ENCODE measurements at regions not wholly inside any gene's neighbourhood (a gene's known extent, or its start where the extent isn't known, plus 50 kb on each side); places are given as distances from the start of the nearest gene placed in this dataset.

- H3K4me3 ChIP-seq (ENCODE audit: extremely low read depth in 1 of 4, insufficient read depth in 2 of 4, low read depth in 3 of 4, low read length in 4 of 4), result no peak overlapping the region
- no peak overlapping the region for H2BK12ac ChIP-seq (ENCODE audit: low read depth, low read length)
- no peak overlapping the region for H3K56ac ChIP-seq (replicated peaks; ENCODE audit: insufficient read length, low read depth, low read length)
- H3K23me2 ChIP-seq (ENCODE audit: low read depth, low read length), result no peaks in the 10 kb centered on the region
- H4K20me1 ChIP-seq (replicated peaks in 1 of 2; ENCODE audit: control insufficient read depth in 1 of 2, insufficient read depth in 2 of 2, low read length in 2 of 2), result no peaks in the 10 kb centered on the region
- no peak for TF ChIP-seq BRCA1 (IDR thresholded peaks at IDR 0.05; ENCODE audit: low read depth, low read length)
- no peak for TF ChIP-seq KDM4A (IDR thresholded peaks at IDR 0.05; ENCODE audit: low read depth, low read length, severe bottlenecking)
- no peak overlapping the region for H3K9ac ChIP-seq (replicated peaks in 1 of 4; ENCODE audit: extremely low read depth in 1 of 4, low read depth in 3 of 4, low read length in 3 of 4)
- no peak overlapping the region for H4K91ac ChIP-seq (replicated peaks; ENCODE audit: insufficient read length, low read length)
- H3K27ac ChIP-seq (ENCODE audit: low read depth, low read length), result no peak overlapping the region
- no peaks in the 10 kb centered on the region for H3K27me3 ChIP-seq (replicated peaks in 1 of 4; ENCODE audit: control insufficient read depth in 3 of 4, extremely low read depth in 1 of 4, insufficient read depth in 3 of 4, low read length in 3 of 4)
- H2BK120ac ChIP-seq (replicated peaks; ENCODE audit: low read depth, low read length), result no peak overlapping the region
- H2BK5ac ChIP-seq (ENCODE audit: low read depth, low read length), result no peak overlapping the region
- H3K9me3 ChIP-seq (ENCODE audit: insufficient read depth in 2 of 2, low read depth in 1 of 2, low read length in 1 of 2), result no peaks in the 10 kb centered on the region
- WGBS, 2 experiments (ENCODE audit: extremely low coverage in 1 of 2, insufficient coverage in 1 of 2, insufficient read length in 1 of 2, insufficient replicate concordance in 2 of 2, low coverage in 1 of 2, low lambda C conversion rate in 2 of 2, missing lambda C conversion rate in 1 of 2), result 94% methylated on average over 1 of the region's 1 CpG; no CpG with 5 or more reads in 1 of the 2 experiments
- H4K5ac ChIP-seq (ENCODE audit: insufficient read length, low read depth, low read length), result no peak overlapping the region
- DNase-seq (ENCODE audit: low read depth in 1 of 2, low spot score in 2 of 2), result no peak
- H3K14ac ChIP-seq (ENCODE audit: insufficient read length), result no peak overlapping the region
- no peak overlapping the region for H3K4me2 ChIP-seq (ENCODE audit: insufficient read depth in 1 of 2, low read depth in 2 of 2, low read length in 2 of 2)
- H3K79me2 ChIP-seq (ENCODE audit: control insufficient read depth in 1 of 2, insufficient read depth in 2 of 2, low read length in 2 of 2), result no peaks in the 10 kb centered on the region
- no peak overlapping the region for H2AFZ ChIP-seq (ENCODE audit: low read length)
- ChIA-PET POLR2A (ENCODE audit: partially characterized antibody) (no interaction called here), CTCF (ENCODE audit: partially characterized antibody) (no interaction called here)
- H3K18ac ChIP-seq (ENCODE audit: extremely low read depth, low read length), result no peak overlapping the region
- no peaks in the 10 kb centered on the region for H3K79me1 ChIP-seq (ENCODE audit: low read depth, low read length)
- no peak overlapping the region for H2BK15ac ChIP-seq (ENCODE audit: low read length)
- no peak overlapping the region for H3K23ac ChIP-seq (ENCODE audit: insufficient read length)
- FAIRE-seq, result no peak
- H2AK5ac ChIP-seq (ENCODE audit: low read depth, low read length), result no peak overlapping the region
- H2BK20ac ChIP-seq (ENCODE audit: low read length), result no peak overlapping the region
- peaks cover 0 to under 1% (median under 1%) of the 10 kb centered on the region in 4 experiments; a peak in 1 of 7 replicates for H3K4me1 ChIP-seq (replicated peaks in 1 of 4; ENCODE audit: control insufficient read depth in 3 of 4, insufficient read depth in 4 of 4, low read length in 3 of 4)
- H3K36me3 ChIP-seq (ENCODE audit: control insufficient read depth in 2 of 4, insufficient read depth in 4 of 4, low read length in 3 of 4), result no peaks in the 10 kb centered on the region
- H3K4ac ChIP-seq (replicated peaks; ENCODE audit: insufficient read length, low read depth, low read length), result no peak overlapping the region
- H4K8ac ChIP-seq (ENCODE audit: extremely low read depth, insufficient read depth, low read length), result no peak overlapping the region
Measured at GRCh38 chr1:219083631-219084030, 90.0 kb upstream of the LYPLAL1 start.
